ENCODE measurements at regions not wholly inside any gene's neighbourhood (a gene's known extent, or its start where the extent isn't known, plus 50 kb on each side); places are given as distances from the start of the nearest gene placed in this dataset.

DNA sequence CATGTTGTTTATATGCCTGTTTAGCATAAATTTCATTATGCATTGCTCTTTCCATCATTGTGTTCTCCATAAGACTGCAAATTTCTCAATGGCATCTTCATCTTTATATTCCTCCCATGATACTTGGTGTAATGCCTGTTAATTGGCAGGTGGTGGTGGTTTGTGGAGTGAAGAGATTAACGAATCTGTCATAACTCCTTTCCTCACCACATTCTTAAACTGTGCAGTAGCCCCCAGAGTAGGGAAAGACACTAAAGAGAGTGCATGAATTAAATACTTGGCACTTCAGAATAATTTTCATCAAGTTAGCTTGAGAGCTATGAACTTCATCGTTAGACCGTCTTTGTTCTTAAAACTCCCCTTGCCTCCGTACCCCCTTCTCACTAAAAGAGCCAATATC, 329.7 kb downstream of the HS3ST3B1 start:
- Histone ChIP-seq H3K4me3 (no peak overlapping the region), H3K27ac (no peak overlapping the region)
- no peak for DNase-seq (ENCODE audit: low spot score)
- TF ChIP-seq, protein P1, sequence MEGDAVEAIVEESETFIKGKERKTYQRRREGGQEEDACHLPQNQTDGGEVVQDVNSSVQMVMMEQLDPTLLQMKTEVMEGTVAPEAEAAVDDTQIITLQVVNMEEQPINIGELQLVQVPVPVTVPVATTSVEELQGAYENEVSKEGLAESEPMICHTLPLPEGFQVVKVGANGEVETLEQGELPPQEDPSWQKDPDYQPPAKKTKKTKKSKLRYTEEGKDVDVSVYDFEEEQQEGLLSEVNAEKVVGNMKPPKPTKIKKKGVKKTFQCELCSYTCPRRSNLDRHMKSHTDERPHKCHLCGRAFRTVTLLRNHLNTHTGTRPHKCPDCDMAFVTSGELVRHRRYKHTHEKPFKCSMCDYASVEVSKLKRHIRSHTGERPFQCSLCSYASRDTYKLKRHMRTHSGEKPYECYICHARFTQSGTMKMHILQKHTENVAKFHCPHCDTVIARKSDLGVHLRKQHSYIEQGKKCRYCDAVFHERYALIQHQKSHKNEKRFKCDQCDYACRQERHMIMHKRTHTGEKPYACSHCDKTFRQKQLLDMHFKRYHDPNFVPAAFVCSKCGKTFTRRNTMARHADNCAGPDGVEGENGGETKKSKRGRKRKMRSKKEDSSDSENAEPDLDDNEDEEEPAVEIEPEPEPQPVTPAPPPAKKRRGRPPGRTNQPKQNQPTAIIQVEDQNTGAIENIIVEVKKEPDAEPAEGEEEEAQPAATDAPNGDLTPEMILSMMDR (IDR thresholded peaks at IDR 0.05), result no peak

DNA sequence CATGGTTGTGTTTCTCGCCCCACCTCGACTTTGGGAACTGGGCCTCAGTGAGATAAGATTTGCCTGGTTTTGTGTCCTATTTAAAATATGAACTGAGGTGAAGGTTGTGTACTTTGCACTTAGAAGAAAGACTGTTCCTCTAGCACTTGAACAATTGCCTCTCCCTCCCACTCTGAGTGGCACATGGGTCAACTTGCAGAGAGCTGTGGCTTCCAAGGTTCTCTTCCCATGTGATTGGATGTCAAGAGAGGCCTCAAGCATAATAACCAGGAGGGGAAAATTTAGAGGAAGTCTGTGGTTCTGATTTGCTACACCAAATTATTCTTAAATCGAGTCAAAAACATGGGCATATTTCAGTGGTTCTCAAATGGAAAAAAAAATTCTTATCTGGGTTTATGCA, 329.2 kb downstream of the HS3ST3B1 start:
- no peak overlapping the region for H3K4me3 ChIP-seq
- TF ChIP-seq, protein P1 (IDR thresholded peaks at IDR 0.05), result no peak
- no peak for DNase-seq (ENCODE audit: low spot score)
- no peak overlapping the region for H3K27ac ChIP-seq

DNA sequence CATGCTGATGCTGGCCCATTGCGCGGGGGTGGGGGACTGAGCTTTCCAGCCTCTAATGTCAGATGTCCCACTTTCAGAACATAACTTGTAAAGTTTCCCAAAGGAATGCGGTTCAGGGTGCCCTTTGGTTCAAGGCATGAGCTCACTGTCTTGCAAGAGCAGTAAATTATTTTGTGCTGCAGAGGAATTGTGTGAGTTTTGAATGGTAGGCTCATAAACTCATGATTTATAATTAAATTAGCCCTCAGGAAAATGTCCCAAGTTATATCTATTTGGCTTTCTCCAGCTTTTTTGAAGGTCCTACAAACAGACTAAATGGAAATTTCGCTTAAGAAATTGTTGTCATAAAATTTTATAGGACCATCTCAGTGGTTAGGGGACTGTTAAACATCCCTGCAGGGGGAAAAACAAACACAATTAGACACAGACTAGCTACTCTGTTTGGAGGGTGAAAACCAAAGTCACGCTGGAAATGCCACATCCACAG, 321.8 kb downstream of the HS3ST3B1 start:
- TF ChIP-seq, protein P1 (IDR thresholded peaks at IDR 0.05), result no peak
- no peak for DNase-seq (ENCODE audit: low spot score)
- no peak overlapping the region for H3K27ac ChIP-seq
- no peak overlapping the region for H3K4me3 ChIP-seq

DNA sequence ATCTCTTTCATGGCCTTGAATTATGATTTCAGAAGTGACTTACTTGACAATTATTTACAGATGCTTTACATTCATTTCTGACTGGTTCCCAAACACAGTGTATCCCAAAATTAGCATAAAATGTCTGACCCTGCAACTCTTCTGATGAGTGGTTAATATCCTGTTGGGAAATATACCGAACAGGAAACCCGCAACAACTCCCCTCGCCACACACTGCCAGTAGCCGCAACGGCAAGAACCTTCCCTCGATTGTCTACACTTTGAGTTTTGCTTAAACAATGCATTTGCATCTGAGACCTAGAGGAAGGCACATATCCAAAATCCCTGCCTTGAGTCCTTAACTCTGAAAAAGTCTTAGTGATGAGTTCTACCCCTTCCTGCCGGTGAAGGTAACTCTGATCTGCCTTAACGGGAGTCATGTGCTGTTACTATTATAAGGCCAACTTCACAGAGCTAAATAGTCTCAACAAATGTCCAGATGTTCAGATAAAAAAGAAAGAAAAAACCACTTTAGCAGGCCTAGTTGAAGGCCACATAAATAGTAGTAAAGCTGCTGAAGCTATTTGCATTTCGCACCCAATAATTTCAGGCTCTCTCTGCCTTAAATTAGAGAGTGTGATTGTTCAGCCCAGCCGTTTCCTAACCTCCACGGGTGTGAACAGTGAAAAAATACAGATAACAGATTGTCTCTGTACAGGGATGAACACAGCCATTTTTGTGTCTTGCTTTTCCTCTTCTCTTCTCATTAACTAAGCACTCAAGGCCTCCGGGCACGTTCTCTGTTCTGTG, 321.1 kb downstream of the HS3ST3B1 start:
- Histone ChIP-seq H3K4me3 (no peak overlapping the region), H3K27ac (no peak overlapping the region)
- TF ChIP-seq, protein P1 (IDR thresholded peaks at IDR 0.05), result no peak
- no peak for DNase-seq (ENCODE audit: low spot score)

DNA sequence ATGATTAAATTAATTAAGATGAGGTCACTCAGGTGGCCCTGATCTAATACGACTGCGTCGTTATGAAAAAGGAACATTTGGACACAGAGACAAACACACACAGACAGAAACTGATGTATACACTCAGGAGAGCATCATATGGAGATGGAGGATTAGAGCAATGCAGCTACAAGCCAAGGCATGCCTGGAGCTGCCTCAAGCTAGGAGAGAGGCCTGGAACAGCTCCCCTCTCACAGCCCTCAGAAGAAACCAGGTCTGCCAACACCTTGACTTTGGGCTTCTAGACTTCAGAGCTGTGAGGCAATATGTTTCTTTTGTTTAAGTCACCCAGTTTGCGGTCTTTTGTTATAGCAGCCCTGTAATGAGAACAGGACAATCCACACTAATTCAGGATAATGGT, 318.9 kb downstream of the HS3ST3B1 start:
- TF ChIP-seq, protein P1 (IDR thresholded peaks at IDR 0.05), result no peak
- Histone ChIP-seq H3K27ac (no peak overlapping the region), H3K4me3 (no peak overlapping the region)
- DNase-seq (ENCODE audit: low spot score), result no peak

DNA sequence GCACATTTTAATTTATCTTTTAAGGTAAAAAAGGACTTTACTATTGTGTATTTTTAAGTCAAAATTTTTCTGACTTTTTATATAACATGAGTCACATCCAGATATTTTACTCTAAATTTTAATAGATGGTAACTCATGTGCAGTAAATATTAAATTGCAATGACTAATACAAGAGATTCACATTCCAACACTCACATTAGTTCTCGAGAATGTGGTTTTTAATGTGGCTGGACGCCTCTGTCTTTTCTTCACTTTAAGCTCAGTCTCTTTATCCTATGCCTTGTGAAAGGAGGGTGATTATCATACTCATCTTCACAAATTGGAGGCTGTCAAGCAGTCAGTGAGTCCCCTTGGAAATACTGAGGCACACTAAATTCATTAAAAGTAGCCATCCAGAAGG, 315.6 kb downstream of the HS3ST3B1 start:
- Histone ChIP-seq H3K4me3 (no peak overlapping the region), H3K27ac (no peak overlapping the region)
- DNase-seq (ENCODE audit: low spot score), result no peak
- TF ChIP-seq, protein P1 (IDR thresholded peaks at IDR 0.05), result no peak

DNA sequence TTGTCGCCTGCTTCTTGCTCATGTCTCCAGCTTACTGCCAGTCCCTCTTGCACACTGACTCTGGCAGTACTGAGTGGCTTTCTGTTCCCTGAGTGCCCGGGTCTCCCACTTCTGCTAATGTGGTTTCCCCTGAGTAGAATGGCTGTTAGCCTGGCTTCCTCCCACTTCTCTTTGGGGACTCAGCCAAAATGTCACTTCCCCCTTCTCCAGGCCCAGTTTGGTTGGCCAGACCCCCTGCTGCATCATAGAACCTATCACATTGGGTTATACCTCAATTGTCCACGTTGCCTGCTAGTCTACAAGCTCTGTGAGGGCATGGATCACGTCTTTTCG, 304.4 kb downstream of the HS3ST3B1 start:
- Histone ChIP-seq H3K27ac (no peak overlapping the region), H3K4me3 (no peak overlapping the region)
- DNase-seq (ENCODE audit: low spot score), result no peak
- TF ChIP-seq, protein P1 (IDR thresholded peaks at IDR 0.05), result no peak
